C4-2B (cell line): ENCODE measurements at regions not wholly inside any gene's neighbourhood (a gene's known extent, or its start where the extent isn't known, plus 50 kb on each side); places are given as distances from the start of the nearest gene placed in this dataset.

ENCODE experiments used
- ZFX ChIP-seq: fragments of 450-650 bp; IDR thresholded peaks from 2 replicates; pipeline ENCODE4 v1.6.1; 2017
- TF ChIP-seq, protein P1 (sequence below): fragments of 450-650 bp; conservative IDR thresholded peaks from 2 replicates; pipeline ENCODE4 v1.5.1; 2017; ENCODE audit warnings: mild to moderate bottlenecking

DNA sequence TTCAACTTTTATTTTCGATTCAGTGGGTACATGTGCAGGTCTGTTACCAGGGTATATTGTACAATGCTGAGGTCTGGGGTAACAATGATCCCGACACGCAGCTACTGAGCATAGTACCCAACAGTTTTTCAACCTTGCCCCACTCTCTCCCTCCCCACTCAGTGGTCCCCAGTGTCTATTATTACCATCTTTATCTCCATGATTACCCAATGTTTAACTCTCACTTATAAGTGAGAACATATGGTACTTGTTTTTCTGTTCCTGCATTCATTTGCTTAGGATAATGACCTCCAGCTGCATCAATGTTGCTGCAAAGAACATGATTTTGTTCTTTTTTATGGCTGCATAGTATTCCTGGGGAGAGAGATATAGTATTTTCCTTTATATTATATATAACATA lies 75.7 kb upstream of the EPHB3 start:
- TF ChIP-seq, protein P1, sequence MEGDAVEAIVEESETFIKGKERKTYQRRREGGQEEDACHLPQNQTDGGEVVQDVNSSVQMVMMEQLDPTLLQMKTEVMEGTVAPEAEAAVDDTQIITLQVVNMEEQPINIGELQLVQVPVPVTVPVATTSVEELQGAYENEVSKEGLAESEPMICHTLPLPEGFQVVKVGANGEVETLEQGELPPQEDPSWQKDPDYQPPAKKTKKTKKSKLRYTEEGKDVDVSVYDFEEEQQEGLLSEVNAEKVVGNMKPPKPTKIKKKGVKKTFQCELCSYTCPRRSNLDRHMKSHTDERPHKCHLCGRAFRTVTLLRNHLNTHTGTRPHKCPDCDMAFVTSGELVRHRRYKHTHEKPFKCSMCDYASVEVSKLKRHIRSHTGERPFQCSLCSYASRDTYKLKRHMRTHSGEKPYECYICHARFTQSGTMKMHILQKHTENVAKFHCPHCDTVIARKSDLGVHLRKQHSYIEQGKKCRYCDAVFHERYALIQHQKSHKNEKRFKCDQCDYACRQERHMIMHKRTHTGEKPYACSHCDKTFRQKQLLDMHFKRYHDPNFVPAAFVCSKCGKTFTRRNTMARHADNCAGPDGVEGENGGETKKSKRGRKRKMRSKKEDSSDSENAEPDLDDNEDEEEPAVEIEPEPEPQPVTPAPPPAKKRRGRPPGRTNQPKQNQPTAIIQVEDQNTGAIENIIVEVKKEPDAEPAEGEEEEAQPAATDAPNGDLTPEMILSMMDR = no peak
- TF ChIP-seq ZFX = no peak
